Liver (tissue), 8 donors: ENCODE measurements at regions not wholly inside any gene's neighbourhood (a gene's known extent, or its start where the extent isn't known, plus 50 kb on each side); places are given as distances from the start of the nearest gene placed in this dataset.

Source experiments
- DNase-seq: peaks from one replicate; pipeline ENCODE4 v3.0.0-alpha.2; 2017; ENCODE audit warnings: low spot score
- H3K27ac ChIP-seq, 2 donors: one replicate each; pipeline ENCODE4 v1.7.0; 2013; ENCODE audit warnings: inconsistent platforms in 2 of 2, low read length in 2 of 2, control low read depth in 1 of 2, low read depth in 1 of 2, mild to moderate bottlenecking in 1 of 2
- H3K27me3 ChIP-seq, 4 donors: one replicate each; pipeline versions ENCODE4 v1.6.1 to v1.7.0; 2013; ENCODE audit warnings: low read length in 3 of 4, inconsistent platforms in 1 of 4, mild to moderate bottlenecking in 1 of 4, moderate library complexity in 1 of 4; ENCODE audit not compliant: control insufficient read depth in 4 of 4, insufficient read depth in 4 of 4
- H3K36me3 ChIP-seq, 4 donors: one replicate each; pipeline versions ENCODE4 v1.6.1 to v1.7.0; 2013; ENCODE audit warnings: low read length in 3 of 4, mild to moderate bottlenecking in 3 of 4, low read depth in 1 of 4, moderate library complexity in 1 of 4; ENCODE audit not compliant: control insufficient read depth in 4 of 4, insufficient read depth in 3 of 4
- H3K4me1 ChIP-seq, 4 donors: one replicate each; pipeline versions ENCODE4 v1.6.1 to v1.7.0; 2013; ENCODE audit warnings: low read length in 3 of 4, mild to moderate bottlenecking in 3 of 4, moderate library complexity in 1 of 4; ENCODE audit not compliant: control insufficient read depth in 4 of 4, insufficient read depth in 4 of 4
- H3K4me3 ChIP-seq, 3 donors: one replicate each; pipeline versions ENCODE4 v1.6.1 to v1.7.0; 2013; ENCODE audit warnings: low read length in 3 of 3, control low read depth in 1 of 3, low read depth in 1 of 3, mild to moderate bottlenecking in 1 of 3
- H3K9ac ChIP-seq, 2 donors: one replicate each; pipeline ENCODE4 v1.7.0; 2013; ENCODE audit warnings: low read length in 2 of 2, mild to moderate bottlenecking in 2 of 2, moderate library complexity in 2 of 2, control low read depth in 1 of 2, low read depth in 1 of 2
- H3K9me3 ChIP-seq, 4 donors: one replicate each; pipeline versions ENCODE4 v1.6.1 to v1.7.0; 2013; ENCODE audit warnings: low read length in 3 of 4; ENCODE audit not compliant: control insufficient read depth in 4 of 4
- CTCF ChIP-seq: fragments of 150-350 bp; IDR thresholded peaks from 2 replicates; pipeline ENCODE4 v1.5.1; 2017; ENCODE audit warnings: improper control_type of control experiment, low read depth, low read length; ENCODE audit not compliant: missing input control
- EGR1 ChIP-seq, 2 donors: IDR thresholded peaks; 2 replicates each; pipeline ENCODE4 v1.6.1; 2016 to 2018; ENCODE audit warnings: antibody characterized with exemption in 2 of 2, low read depth in 2 of 2
- GABPA ChIP-seq, 2 donors: IDR thresholded peaks in 1 of 2; conservative IDR thresholded peaks in 1 of 2; 2 replicates each; pipeline ENCODE4 v1.6.1; 2016; ENCODE audit warnings: antibody characterized with exemption in 2 of 2, mild to moderate bottlenecking in 1 of 2, moderate library complexity in 1 of 2
- HNF4A ChIP-seq, 2 donors: conservative IDR thresholded peaks; 2 replicates each; pipeline ENCODE4 v1.6.1; 2016; ENCODE audit warnings: antibody characterized with exemption in 2 of 2, mild to moderate bottlenecking in 2 of 2
- HNF4G ChIP-seq: IDR thresholded peaks from 2 replicates; pipeline ENCODE4 v1.6.1; 2016; ENCODE audit warnings: antibody characterized with exemption
- JUND ChIP-seq, 2 donors: IDR thresholded peaks; 2 replicates each; pipeline ENCODE4 v1.6.1; 2016; ENCODE audit warnings: antibody characterized with exemption in 2 of 2
- MAX ChIP-seq: IDR thresholded peaks from 2 replicates; pipeline ENCODE4 v1.6.1; 2016; ENCODE audit warnings: antibody characterized with exemption
- NR2F2 ChIP-seq: IDR thresholded peaks from 2 replicates; pipeline ENCODE4 v1.6.1; 2016; ENCODE audit warnings: antibody characterized with exemption
- RXRA ChIP-seq, 2 donors: IDR thresholded peaks; 2 replicates each; pipeline ENCODE4 v1.6.1; 2017 to 2018; ENCODE audit warnings: antibody characterized with exemption in 2 of 2, mild to moderate bottlenecking in 1 of 2
- TAF1 ChIP-seq: conservative IDR thresholded peaks from 2 replicates; pipeline ENCODE4 v1.6.1; 2016; ENCODE audit warnings: antibody characterized with exemption, mild to moderate bottlenecking
- WGBS: extraction: QIAGEN DNeasy Blood & Tissue Kit; methylation state at CpG from one replicate; pipeline ENCODE4 v1.1.7; 2013; 5-methylcytosine and 5-hydroxymethylcytosine counted together
- TF ChIP-seq, protein P1 (sequence below): IDR thresholded peaks from 2 replicates; pipeline ENCODE4 v1.6.1; 2016; ENCODE audit warnings: antibody characterized with exemption
- TF ChIP-seq, protein P2 (sequence below): IDR thresholded peaks from 2 replicates; pipeline ENCODE4 v1.6.1; 2016; ENCODE audit warnings: antibody characterized with exemption, mild to moderate bottlenecking
- TF ChIP-seq, protein P3 (sequence below): IDR thresholded peaks from 2 replicates; pipeline ENCODE4 v1.6.1; 2016; ENCODE audit warnings: antibody characterized with exemption
- donor health status: healthy.
- donor health status: healthy.
- donor health status: healthy.
- donor health status: healthy.
- donor health status: healthy.

DNA sequence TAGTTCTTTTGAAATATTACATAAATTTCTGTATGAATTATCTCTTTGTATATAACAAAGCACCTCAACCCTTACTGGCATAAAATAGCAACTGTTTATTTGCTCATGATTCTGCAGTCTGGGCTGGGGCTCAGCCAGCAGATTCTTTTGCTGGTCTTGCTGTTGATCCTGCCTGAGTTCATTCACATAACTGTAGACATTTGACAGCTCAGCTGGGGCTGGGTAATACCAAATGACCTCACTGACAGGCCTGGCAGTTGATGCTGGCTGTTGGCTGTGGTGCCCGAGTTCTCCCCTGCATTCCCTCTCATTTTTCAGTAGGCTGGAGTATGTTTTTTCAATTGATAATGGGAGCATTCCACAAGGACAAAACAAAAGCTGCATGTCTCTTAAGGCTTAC is 449.9 kb upstream of the GOLIM4 start:
- TF ChIP-seq NR2F2 = no peak
- no peak for TF ChIP-seq MAX
- TF ChIP-seq, protein P1, sequence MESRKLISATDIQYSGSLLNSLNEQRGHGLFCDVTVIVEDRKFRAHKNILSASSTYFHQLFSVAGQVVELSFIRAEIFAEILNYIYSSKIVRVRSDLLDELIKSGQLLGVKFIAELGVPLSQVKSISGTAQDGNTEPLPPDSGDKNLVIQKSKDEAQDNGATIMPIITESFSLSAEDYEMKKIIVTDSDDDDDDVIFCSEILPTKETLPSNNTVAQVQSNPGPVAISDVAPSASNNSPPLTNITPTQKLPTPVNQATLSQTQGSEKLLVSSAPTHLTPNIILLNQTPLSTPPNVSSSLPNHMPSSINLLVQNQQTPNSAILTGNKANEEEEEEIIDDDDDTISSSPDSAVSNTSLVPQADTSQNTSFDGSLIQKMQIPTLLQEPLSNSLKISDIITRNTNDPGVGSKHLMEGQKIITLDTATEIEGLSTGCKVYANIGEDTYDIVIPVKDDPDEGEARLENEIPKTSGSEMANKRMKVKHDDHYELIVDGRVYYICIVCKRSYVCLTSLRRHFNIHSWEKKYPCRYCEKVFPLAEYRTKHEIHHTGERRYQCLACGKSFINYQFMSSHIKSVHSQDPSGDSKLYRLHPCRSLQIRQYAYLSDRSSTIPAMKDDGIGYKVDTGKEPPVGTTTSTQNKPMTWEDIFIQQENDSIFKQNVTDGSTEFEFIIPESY = no peak
- H3K27ac ChIP-seq = no peak overlapping the region
- no peaks in the 10 kb centered on the region for H3K9me3 ChIP-seq
- WGBS = 61% methylated on average over 1 of the region's 1 CpG
- no peaks in the 10 kb centered on the region for H3K27me3 ChIP-seq
- DNase-seq = no peak
- H3K4me1 ChIP-seq = peaks cover 0 to 3% (median 0%) of the 10 kb centered on the region in 4 donors
- H3K9ac ChIP-seq = no peak overlapping the region
- no peak overlapping the region for H3K4me3 ChIP-seq
- no peaks in the 10 kb centered on the region for H3K36me3 ChIP-seq

DNA sequence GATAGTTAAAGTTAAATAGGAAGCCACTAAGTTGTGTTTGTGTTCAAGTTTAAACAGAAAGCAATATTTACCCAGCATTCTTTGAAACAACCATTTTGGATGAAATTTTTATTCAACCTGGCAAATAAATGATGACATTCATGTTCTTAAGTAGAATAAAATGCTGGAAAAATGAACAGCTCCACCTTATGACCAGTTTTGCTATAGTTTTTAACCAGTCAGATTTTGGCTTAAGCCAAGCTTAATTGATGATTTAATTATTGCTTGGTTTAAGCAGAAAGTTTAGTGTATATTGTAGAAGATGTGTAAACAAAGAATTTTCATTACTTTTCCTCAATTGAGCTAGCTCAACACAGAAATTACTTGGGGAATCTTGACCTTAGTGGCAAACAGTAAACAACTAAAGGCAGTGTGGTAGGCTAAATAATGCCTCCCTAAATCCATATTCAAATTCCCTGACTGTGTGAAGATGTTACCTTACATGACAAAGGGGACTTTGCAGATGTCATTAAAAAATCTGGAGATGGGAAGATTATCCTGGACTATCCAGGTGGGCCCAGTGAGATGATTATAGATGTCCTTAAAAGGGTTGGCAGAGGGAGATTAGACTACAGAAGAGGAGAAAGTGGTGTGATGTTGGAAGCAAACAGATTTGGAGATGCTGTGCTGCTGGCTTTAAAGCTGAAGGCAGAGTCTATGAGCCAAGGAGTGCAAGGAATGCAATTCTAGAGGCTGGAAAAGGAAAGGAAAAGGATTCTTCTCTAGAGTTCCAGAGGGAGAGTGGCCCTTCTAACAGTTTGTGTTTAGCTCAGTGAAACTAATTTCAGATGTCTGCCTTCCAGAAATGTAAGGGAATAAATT is 448.6 kb upstream of the GOLIM4 start:
- Histone ChIP-seq H3K9ac (no peak overlapping the region), H3K27ac (no peak overlapping the region), H3K36me3 (no peaks in the 10 kb centered on the region), H3K4me3 (no peak overlapping the region), H3K9me3 (no peaks in the 10 kb centered on the region), H3K27me3 (no peaks in the 10 kb centered on the region), H3K4me1 (peaks cover 0 to 3% (median 0%) of the 10 kb centered on the region in 4 donors)
- TF ChIP-seq HNF4A (conservative IDR thresholded peaks at IDR 0.05) = no peak
- TF ChIP-seq HNF4G = no peak
- TF ChIP-seq, protein P1 = no peak
- TF ChIP-seq JUND (IDR thresholded peaks at IDR 0.05) = no peak
- no peak for TF ChIP-seq CTCF
- TF ChIP-seq, protein P2, sequence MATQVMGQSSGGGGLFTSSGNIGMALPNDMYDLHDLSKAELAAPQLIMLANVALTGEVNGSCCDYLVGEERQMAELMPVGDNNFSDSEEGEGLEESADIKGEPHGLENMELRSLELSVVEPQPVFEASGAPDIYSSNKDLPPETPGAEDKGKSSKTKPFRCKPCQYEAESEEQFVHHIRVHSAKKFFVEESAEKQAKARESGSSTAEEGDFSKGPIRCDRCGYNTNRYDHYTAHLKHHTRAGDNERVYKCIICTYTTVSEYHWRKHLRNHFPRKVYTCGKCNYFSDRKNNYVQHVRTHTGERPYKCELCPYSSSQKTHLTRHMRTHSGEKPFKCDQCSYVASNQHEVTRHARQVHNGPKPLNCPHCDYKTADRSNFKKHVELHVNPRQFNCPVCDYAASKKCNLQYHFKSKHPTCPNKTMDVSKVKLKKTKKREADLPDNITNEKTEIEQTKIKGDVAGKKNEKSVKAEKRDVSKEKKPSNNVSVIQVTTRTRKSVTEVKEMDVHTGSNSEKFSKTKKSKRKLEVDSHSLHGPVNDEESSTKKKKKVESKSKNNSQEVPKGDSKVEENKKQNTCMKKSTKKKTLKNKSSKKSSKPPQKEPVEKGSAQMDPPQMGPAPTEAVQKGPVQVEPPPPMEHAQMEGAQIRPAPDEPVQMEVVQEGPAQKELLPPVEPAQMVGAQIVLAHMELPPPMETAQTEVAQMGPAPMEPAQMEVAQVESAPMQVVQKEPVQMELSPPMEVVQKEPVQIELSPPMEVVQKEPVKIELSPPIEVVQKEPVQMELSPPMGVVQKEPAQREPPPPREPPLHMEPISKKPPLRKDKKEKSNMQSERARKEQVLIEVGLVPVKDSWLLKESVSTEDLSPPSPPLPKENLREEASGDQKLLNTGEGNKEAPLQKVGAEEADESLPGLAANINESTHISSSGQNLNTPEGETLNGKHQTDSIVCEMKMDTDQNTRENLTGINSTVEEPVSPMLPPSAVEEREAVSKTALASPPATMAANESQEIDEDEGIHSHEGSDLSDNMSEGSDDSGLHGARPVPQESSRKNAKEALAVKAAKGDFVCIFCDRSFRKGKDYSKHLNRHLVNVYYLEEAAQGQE = no peak
- TF ChIP-seq, protein P3, sequence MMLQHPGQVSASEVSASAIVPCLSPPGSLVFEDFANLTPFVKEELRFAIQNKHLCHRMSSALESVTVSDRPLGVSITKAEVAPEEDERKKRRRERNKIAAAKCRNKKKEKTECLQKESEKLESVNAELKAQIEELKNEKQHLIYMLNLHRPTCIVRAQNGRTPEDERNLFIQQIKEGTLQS = no peak
- no peak for TF ChIP-seq EGR1 (IDR thresholded peaks at IDR 0.05; ENCODE audit: low read depth in 2 of 2)
- no peak for TF ChIP-seq GABPA (IDR thresholded peaks at IDR 0.05 in 1 of 2, conservative IDR thresholded peaks at IDR 0.05 in 1 of 2)
- no peak for TF ChIP-seq TAF1
- no peak for TF ChIP-seq RXRA (IDR thresholded peaks at IDR 0.05)
- no peak for TF ChIP-seq MAX
- no peak for DNase-seq
